ENCODE measurements at regions not wholly inside any gene's neighbourhood (a gene's known extent, or its start where the extent isn't known, plus 50 kb on each side); places are given as distances from the start of the nearest gene placed in this dataset.

- no peak for DNase-seq
Observed at GRCh38 chr5:24385617-24386016, 259.2 kb downstream of the CDH10 start.

GRCh38 chr5:24388448-24388847 lies 256.3 kb downstream of the CDH10 start:
- DNase-seq: no peak

- DNase-seq: no peak
Observed at GRCh38 chr5:24389968-24390367, 254.8 kb downstream of the CDH10 start.

GRCh38 chr5:24391816-24392215 lies 253.0 kb downstream of the CDH10 start:
- no peak for DNase-seq

GRCh38 chr5:24397601-24398000 lies 247.2 kb downstream of the CDH10 start:
- DNase-seq: no peak

GRCh38 chr5:24401773-24402172 lies 243.0 kb downstream of the CDH10 start:
- no peak for DNase-seq

- DNase-seq: no peak
Observed at GRCh38 chr5:24407466-24407865, 237.3 kb downstream of the CDH10 start.

GRCh38 chr5:24428345-24428744 lies 216.4 kb downstream of the CDH10 start:
- DNase-seq: no peak

GRCh38 chr5:24433555-24433954 lies 211.2 kb downstream of the CDH10 start:
- DNase-seq: no peak
